ENCODE measurements at regions not wholly inside any gene's neighbourhood (a gene's known extent, or its start where the extent isn't known, plus 50 kb on each side); places are given as distances from the start of the nearest gene placed in this dataset.

GRCh38 chr14:84084056-84084630 lies 1445.8 kb upstream of the FLRT2 start (continued):
- no peak for TF ChIP-seq EZH2 (IDR thresholded peaks at IDR 0.05; ENCODE audit: borderline replicate concordance, insufficient read depth, low read length, poor library complexity, severe bottlenecking)

GRCh38 chr14:84085493-84085892 lies 1444.5 kb upstream of the FLRT2 start:
- Histone ChIP-seq H3K27ac (ENCODE audit: low read length) (no peak overlapping the region), H3K36me3 (ENCODE audit: insufficient read depth, low read length) (no peaks in the 10 kb centered on the region), H3K4me2 (ENCODE audit: low read length) (no peak overlapping the region), H4K20me1 (ENCODE audit: insufficient read depth) (no peaks in the 10 kb centered on the region), H3K9me3 (ENCODE audit: low read length) (no peaks in the 10 kb centered on the region), H3K79me2 (replicated peaks; ENCODE audit: insufficient read depth, low read length) (no peaks in the 10 kb centered on the region), H2AFZ (ENCODE audit: low read depth, low read length) (no peak overlapping the region), H3K27me3 (ENCODE audit: insufficient read depth, low read depth, low read length) (no peaks in the 10 kb centered on the region), H3K4me3 (ENCODE audit: low read length) (no peak overlapping the region), H3K9ac (ENCODE audit: low read length) (no peak overlapping the region), H3F3A (ENCODE audit: insufficient read depth, low read length, poor library complexity, severe bottlenecking) (no peaks in the 10 kb centered on the region), H3K9me2 (ENCODE audit: insufficient read depth, low read length) (no peaks in the 10 kb centered on the region)
- no peak for TF ChIP-seq EP300 (conservative IDR thresholded peaks at IDR 0.05; ENCODE audit: poor library complexity, severe bottlenecking)
- TF ChIP-seq POLR2AphosphoS5 (IDR thresholded peaks at IDR 0.05), result no peak
- TF ChIP-seq TAF1 (IDR thresholded peaks at IDR 0.05; ENCODE audit: low read depth), result no peak
- TF ChIP-seq CTCF (IDR thresholded peaks at IDR 0.05; ENCODE audit: poor library complexity, severe bottlenecking), result no peak
- no peak for TF ChIP-seq MXI1 (conservative IDR thresholded peaks at IDR 0.05; ENCODE audit: poor library complexity, severe bottlenecking)
- TF ChIP-seq SMC3 (conservative IDR thresholded peaks at IDR 0.05; ENCODE audit: poor library complexity), result no peak
- TF ChIP-seq RAD21 (conservative IDR thresholded peaks at IDR 0.05), result no peak
- no peak for TF ChIP-seq REST (IDR thresholded peaks at IDR 0.05; ENCODE audit: borderline replicate concordance)
- no peak for TF ChIP-seq EZH2 (IDR thresholded peaks at IDR 0.05; ENCODE audit: borderline replicate concordance, insufficient read depth, low read length, poor library complexity, severe bottlenecking)

GRCh38 chr14:84086714-84087113 lies 1443.2 kb upstream of the FLRT2 start:
- no peaks in the 10 kb centered on the region for H3K27me3 ChIP-seq (ENCODE audit: insufficient read depth, low read depth, low read length)
- H3K9me3 ChIP-seq (ENCODE audit: low read length), result no peaks in the 10 kb centered on the region
- H3K4me2 ChIP-seq (ENCODE audit: low read length), result no peak overlapping the region
- H3K4me3 ChIP-seq (ENCODE audit: low read length), result no peak overlapping the region
- H3K79me2 ChIP-seq (replicated peaks; ENCODE audit: insufficient read depth, low read length), result no peaks in the 10 kb centered on the region
- TF ChIP-seq SMC3 (conservative IDR thresholded peaks at IDR 0.05; ENCODE audit: poor library complexity), result no peak
- TF ChIP-seq MXI1 (conservative IDR thresholded peaks at IDR 0.05; ENCODE audit: poor library complexity, severe bottlenecking), result no peak
- TF ChIP-seq REST (IDR thresholded peaks at IDR 0.05; ENCODE audit: borderline replicate concordance), result no peak
- no peak for TF ChIP-seq RAD21 (conservative IDR thresholded peaks at IDR 0.05)
- no peak for TF ChIP-seq CTCF (IDR thresholded peaks at IDR 0.05; ENCODE audit: poor library complexity, severe bottlenecking)
- TF ChIP-seq EZH2 (IDR thresholded peaks at IDR 0.05; ENCODE audit: borderline replicate concordance, insufficient read depth, low read length, poor library complexity, severe bottlenecking), result no peak
- TF ChIP-seq EP300 (conservative IDR thresholded peaks at IDR 0.05; ENCODE audit: poor library complexity, severe bottlenecking), result no peak
- TF ChIP-seq POLR2AphosphoS5 (IDR thresholded peaks at IDR 0.05), result no peak
- no peak for TF ChIP-seq TAF1 (IDR thresholded peaks at IDR 0.05; ENCODE audit: low read depth)
- H3K27ac ChIP-seq (ENCODE audit: low read length), result no peak overlapping the region
- no peak overlapping the region for H2AFZ ChIP-seq (ENCODE audit: low read depth, low read length)
- H3K9me2 ChIP-seq (ENCODE audit: insufficient read depth, low read length), result no peaks in the 10 kb centered on the region
- no peaks in the 10 kb centered on the region for H3K36me3 ChIP-seq (ENCODE audit: insufficient read depth, low read length)
- no peaks in the 10 kb centered on the region for H4K20me1 ChIP-seq (ENCODE audit: insufficient read depth)
- no peaks in the 10 kb centered on the region for H3F3A ChIP-seq (ENCODE audit: insufficient read depth, low read length, poor library complexity, severe bottlenecking)
- no peak overlapping the region for H3K9ac ChIP-seq (ENCODE audit: low read length)
